Right cardiac atrium (tissue), 5 donors: ENCODE measurements at regions not wholly inside any gene's neighbourhood (a gene's known extent, or its start where the extent isn't known, plus 50 kb on each side); places are given as distances from the start of the nearest gene placed in this dataset.
A peak's percentile ranks its signal among the peaks of the same experiment; 100 is the strongest.

ENCODE experiments used
- ATAC-seq, 2 donors: fragments of 200-7000 bp; cut with Tn5 transposase; one replicate each; pipeline versions ENCODE4 v1.8.0 to v1.9.1; 2020; ENCODE audit warnings: moderate library complexity in 2 of 2, mild to moderate bottlenecking in 1 of 2
- DNase-seq, 3 donors: peaks; one replicate each; pipeline ENCODE4 v3.0.0-alpha.2; 2020
- H3K27ac ChIP-seq: one replicate; pipeline ENCODE4 v1.5.1; 2013; ENCODE audit warnings: mild to moderate bottlenecking, low read length, control low read depth, moderate library complexity
- H3K27me3 ChIP-seq: one replicate; pipeline ENCODE4 v1.6.1; 2013; ENCODE audit not compliant: control insufficient read depth, insufficient read depth
- H3K4me1 ChIP-seq: one replicate; pipeline ENCODE4 v1.6.1; 2013; ENCODE audit warnings: low read length; ENCODE audit not compliant: control insufficient read depth, insufficient read depth
- H3K4me3 ChIP-seq: one replicate; pipeline ENCODE4 v1.5.1; 2013; ENCODE audit warnings: low read length, control low read depth
- H3K9me3 ChIP-seq: one replicate; pipeline ENCODE4 v1.6.1; 2013; ENCODE audit warnings: low read length; ENCODE audit not compliant: control insufficient read depth
- WGBS: extraction: QIAGEN DNeasy Blood & Tissue Kit; methylation state at CpG from one replicate; pipeline ENCODE4 v1.1.7; 2013; 5-methylcytosine and 5-hydroxymethylcytosine counted together
- intact Hi-C, 4 donors: fragments of 100-400 bp; cut with DNase I; formaldehyde crosslinking; loops; one replicate each; pipeline versions ENCODE4 v1.11.0 to v1.14.0; 2022 to 2023
- donor health status: healthy with polysubstance abuse.
- donor health status: DM: no; HTN: yes; CAD: no.
- donor health status: DM: no; HTN: no; CAD: no.
- donor health status: DM: no; HTN: yes; CAD: no; lungs with severe emphysema.
- donor health status: DM: yes; HTN: yes; CAD: no.

DNA sequence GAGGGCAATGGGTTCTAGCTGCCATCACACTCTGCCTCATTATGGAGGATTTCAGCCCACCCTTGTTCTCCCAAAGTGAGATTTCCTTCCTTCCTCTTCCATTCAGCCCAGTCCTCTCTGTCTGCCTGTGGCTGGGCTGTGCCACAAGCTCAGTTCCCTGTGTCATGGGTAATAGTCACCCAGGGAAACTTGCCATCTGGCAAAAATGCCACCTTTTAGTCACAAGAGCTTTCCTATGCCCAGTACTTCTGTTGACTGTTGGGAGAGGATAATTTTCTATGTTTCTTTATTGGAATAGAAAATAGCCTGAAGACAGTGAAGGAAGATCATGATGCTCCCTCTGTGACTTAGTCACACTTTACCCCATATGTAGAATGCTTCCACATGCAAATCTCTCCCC, 71.4 kb downstream of the TLR4 start:
- H3K4me3 ChIP-seq: no peak overlapping the region
- ATAC-seq: no peak
- H3K9me3 ChIP-seq: no peaks in the 10 kb centered on the region
- DNase-seq: no peak
- intact Hi-C loops: loop anchor here in 1 of 4 donors (10.0 kb wide), 1 partner anchor 131 kb away; no protein-coding TSS in a partner anchor
- H3K4me1 ChIP-seq: no peaks in the 10 kb centered on the region
- H3K27me3 ChIP-seq: no peaks in the 10 kb centered on the region
- H3K27ac ChIP-seq: no peak overlapping the region

DNA sequence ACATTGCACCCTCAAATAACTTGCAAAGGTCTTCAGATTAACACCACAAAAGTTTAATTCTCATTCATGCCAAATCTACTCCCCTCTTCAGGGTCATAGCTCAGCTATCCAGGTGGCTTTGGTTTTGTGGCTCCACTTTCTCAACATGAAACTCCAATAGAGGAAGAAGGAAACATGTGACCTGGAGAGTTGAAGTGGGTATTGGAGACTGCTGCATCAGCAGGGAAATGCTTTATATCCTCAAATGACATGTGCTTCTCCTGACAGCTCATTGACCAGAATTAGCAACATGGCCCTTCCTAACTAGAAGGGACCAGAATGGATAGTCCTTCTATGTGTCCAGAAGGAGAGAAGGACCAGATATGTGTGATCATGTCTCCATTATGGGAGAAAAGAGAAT, 73.6 kb downstream of the TLR4 start:
- Histone ChIP-seq H3K27ac (no peak overlapping the region), H3K9me3 (no peaks in the 10 kb centered on the region), H3K4me3 (no peak overlapping the region), H3K27me3 (no peaks in the 10 kb centered on the region), H3K4me1 (no peaks in the 10 kb centered on the region)
- ATAC-seq: peak; percentile 53
- DNase-seq: no peak
- intact Hi-C loops: loop anchor here in 1 of 4 donors (10.0 kb wide), 1 partner anchor 133 kb away; no protein-coding TSS in a partner anchor

DNA sequence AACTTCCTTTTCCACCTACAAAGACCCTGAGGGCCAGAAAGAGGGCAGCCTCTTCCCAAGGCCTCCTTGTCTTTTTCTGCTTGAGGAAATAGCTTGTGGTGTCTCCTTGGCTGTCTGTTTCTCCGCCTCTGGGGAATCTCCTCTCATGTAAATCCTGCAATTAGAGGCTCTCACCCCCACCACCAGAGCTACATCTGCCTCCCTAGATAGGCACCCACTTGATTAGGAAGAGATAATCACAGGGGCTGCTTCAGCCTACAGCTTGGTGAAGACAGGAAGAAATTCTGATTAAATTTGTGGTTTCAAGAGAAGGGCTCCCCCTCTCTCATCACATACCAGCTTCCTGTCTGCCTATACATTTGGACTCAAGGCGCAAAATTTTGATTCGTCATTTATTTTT, 75.6 kb downstream of the TLR4 start:
- DNase-seq: no peak
- WGBS: 63% methylated on average over 3 of the region's 3 CpGs
- no peak for ATAC-seq
- H3K4me3 ChIP-seq: no peak overlapping the region
- intact Hi-C loops: loop anchor here in 2 of 4 donors (10.0 kb wide), 1 partner anchor 135 kb away; no protein-coding TSS in a partner anchor
- H3K9me3 ChIP-seq: no peaks in the 10 kb centered on the region
- no peaks in the 10 kb centered on the region for H3K27me3 ChIP-seq
- no peak overlapping the region for H3K27ac ChIP-seq
- peaks cover 2% of the 10 kb centered on the region for H3K4me1 ChIP-seq

DNA sequence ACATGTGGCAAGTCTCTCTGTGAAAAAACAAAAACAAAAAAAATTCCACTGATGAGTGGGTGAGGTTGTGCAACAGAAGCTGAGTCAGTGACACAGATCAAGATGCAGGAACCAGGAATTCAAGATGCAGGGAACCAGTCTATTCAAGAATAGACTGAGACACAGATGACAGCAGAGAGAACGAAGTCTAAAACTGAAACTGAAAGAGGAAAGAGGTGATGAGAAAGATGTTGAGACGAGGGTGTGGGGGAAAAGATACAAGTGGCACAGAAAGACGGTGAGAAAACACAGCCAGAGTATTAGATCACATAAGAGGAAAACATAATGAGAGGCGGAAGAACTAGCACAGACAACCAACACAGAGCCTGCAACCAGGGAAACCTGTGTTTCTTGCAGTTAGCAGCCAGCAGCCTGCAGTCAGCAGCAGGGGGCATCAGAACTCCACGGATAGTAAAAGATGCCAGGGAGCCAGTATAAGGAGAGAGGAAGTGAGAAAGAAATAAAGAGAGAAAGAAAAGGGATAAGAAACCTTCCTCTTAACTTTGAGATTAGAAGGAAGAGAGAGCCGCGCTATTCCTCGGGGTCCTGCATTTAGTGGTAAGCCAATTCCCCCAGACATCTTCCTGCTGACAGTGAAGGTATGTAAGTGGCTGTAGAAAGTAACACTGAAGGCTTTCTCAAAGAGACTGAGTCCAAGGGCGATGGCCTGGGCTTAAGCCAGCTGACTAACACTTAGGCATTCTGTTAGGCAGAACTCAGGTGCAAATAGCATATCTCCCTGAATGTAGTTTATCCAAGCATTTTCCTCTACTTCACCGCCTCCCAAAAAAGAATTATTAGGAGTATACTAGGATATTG, 79.0 kb downstream of the TLR4 start:
- H3K4me3 ChIP-seq: peak overlapping the region; percentile 72
- 15% methylated on average over 10 of the region's 10 CpGs for WGBS
- no peaks in the 10 kb centered on the region for H3K9me3 ChIP-seq
- H3K27ac ChIP-seq: no peak overlapping the region
- peak; percentile 93 to 96 for ATAC-seq
- peaks cover 2% of the 10 kb centered on the region for H3K4me1 ChIP-seq
- intact Hi-C loops: loop anchor here in 1 of 4 donors (10.0 kb wide), 1 partner anchor 138 kb away; no protein-coding TSS in a partner anchor
- peak; percentile 70 to 90 (median 83) for DNase-seq
- no peaks in the 10 kb centered on the region for H3K27me3 ChIP-seq

DNA sequence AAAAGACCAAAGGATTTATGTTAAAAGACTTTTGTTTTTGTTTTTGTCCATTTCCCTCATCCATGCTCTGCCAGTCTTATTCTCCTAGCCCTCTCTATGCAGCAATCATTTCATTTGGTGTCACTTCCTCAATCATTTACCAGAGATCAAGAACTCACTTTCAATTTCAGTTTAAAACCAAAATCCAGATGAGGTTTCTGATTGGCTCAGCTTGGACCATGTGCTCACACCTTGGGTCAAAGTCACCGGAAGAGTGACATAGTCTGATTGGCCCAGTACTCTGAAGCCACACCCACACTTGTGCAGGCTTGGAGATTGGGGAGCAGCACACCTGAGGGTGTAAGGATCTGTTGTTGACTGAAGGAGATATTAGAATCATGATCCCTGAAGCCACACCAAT, 79.6 kb downstream of the TLR4 start:
- H3K4me3 ChIP-seq: no peak overlapping the region
- no peaks in the 10 kb centered on the region for H3K27me3 ChIP-seq
- H3K4me1 ChIP-seq: peaks cover 2% of the 10 kb centered on the region
- no peak for DNase-seq
- peak; percentile 19 to 44 for ATAC-seq
- WGBS: 68% methylated on average over 1 of the region's 1 CpG
- no peaks in the 10 kb centered on the region for H3K9me3 ChIP-seq
- H3K27ac ChIP-seq: no peak overlapping the region
- intact Hi-C loops: loop anchor here in 1 of 4 donors (10.0 kb wide), 1 partner anchor 139 kb away; no protein-coding TSS in a partner anchor

DNA sequence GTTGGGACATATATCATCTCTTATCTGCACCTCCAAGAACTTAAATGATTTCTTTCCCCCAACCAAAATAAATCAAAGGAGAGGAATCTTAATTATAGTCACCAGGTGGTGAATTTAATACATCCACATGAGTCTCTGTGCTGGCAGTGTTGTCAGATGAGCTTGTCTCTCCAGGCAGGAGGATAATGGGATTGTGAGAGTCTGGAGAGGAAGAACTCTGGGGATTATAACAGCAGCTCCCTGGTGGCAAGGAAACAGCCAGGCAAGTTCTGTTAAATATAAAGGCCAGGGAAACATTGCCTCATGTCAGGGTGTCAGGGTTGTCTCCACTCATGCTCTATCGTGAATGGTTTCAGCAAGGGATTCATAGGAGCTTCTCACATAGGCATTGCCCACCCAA, 80.8 kb downstream of the TLR4 start:
- WGBS: 55% methylated on average over 1 of the region's 1 CpG
- no peak overlapping the region for H3K4me3 ChIP-seq

DNA sequence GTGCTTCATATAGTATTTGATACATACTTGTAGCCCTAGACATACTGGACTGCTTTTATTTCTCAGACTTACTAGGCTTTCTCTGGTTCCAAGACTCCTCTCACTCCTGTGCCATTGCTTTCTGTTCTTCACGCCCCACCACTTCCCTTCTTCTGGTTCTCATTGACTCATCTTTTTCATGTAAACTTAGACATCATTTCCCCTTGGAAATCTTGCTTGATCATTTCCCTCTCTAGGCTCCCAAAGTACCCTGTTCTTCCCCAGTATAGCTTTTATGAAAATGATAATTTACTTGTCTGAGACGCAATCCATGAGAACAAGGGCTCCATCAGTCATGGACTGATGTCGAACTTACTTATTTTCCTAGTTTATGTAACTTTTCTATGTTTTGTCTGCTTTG, 83.5 kb downstream of the TLR4 start:
- Histone ChIP-seq H3K27me3 (no peaks in the 10 kb centered on the region), H3K4me3 (no peak overlapping the region), H3K9me3 (no peaks in the 10 kb centered on the region), H3K4me1 (peaks cover 2% of the 10 kb centered on the region), H3K27ac (no peak overlapping the region)
- WGBS: 82% methylated on average over 3 of the region's 3 CpGs
- intact Hi-C loops: loop anchor here in 1 of 4 donors (10.0 kb wide), 1 partner anchor 143 kb away; no protein-coding TSS in a partner anchor
- ATAC-seq (no peak), DNase-seq (no peak)

More for the DNA sequence above, 80.8 kb downstream of the TLR4 start:
- Histone ChIP-seq H3K9me3 (no peaks in the 10 kb centered on the region), H3K4me1 (peaks cover 2% of the 10 kb centered on the region), H3K27me3 (no peaks in the 10 kb centered on the region), H3K27ac (no peak overlapping the region)
- intact Hi-C loops: loop anchor here in 1 of 4 donors (10.0 kb wide), 1 partner anchor 140 kb away; no protein-coding TSS in a partner anchor
- no peak for ATAC-seq
- DNase-seq: no peak

DNA sequence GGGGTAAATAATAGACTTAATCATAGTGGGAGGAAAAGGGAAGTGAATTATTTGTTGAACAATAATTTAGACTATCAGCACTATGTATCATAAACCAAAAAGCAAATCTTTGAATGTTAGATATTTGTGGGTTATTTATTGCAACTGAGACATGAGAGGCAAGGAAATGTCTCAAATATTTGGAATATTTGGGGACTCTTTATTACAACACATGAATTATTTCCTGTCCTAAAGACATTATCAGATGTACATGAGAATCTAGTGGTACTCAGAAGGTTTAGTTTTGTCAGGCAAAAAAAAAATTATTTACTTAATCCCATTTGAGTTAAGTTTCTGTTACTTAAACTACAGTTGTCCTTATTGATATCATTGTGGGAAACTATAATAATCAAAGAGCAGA, 91.1 kb downstream of the TLR4 start:
- Histone ChIP-seq H3K4me1 (no peaks in the 10 kb centered on the region), H3K9me3 (no peaks in the 10 kb centered on the region), H3K4me3 (no peak overlapping the region), H3K27me3 (no peaks in the 10 kb centered on the region), H3K27ac (no peak overlapping the region)
- no peak for DNase-seq
- no peak for ATAC-seq
- intact Hi-C loops: no loop called here

DNA sequence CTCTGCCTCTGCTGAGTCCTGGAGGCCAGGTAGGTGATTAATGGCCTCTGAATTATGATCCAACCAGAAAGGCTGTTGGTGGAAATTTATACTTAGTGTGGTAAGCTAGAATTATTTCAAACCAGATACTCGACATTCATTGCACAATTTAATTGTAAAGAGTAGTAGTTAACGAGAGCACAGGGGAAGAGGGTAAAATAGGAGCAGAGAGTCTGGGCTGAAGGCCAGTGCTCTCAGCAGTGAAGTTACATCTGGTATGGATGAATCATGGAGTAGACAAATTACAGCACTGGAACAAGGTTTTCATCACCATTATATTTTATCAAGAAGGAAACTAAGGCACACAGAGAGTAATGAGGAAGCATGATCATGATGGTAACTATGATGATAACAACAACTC, 92.5 kb downstream of the TLR4 start:
- no peaks in the 10 kb centered on the region for H3K9me3 ChIP-seq
- no peaks in the 10 kb centered on the region for H3K27me3 ChIP-seq
- 65% methylated on average over 2 of the region's 2 CpGs for WGBS
- DNase-seq (no peak), ATAC-seq (no peak)
- H3K4me3 ChIP-seq: no peak overlapping the region
- intact Hi-C loops: no loop called here
- H3K4me1 ChIP-seq: no peaks in the 10 kb centered on the region
- no peak overlapping the region for H3K27ac ChIP-seq

DNA sequence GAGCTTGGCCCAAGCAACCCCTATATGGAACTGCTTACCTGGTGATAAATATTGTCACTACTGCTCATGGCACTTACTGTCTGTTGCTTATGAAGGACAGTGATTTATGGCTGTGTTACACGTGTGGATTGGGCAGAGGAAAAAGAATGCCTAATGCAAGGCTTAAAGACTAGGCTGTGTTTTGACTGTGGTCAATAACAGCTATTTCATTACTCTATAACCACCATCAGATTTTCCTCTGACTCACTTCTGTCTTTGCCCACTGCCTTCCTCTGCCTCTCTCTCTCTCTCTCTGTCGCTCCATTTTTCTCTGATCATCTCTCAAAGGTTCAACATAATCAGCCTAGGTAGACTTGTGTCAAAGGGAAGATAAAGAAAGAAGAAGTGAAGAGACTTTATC, 96.2 kb downstream of the TLR4 start:
- intact Hi-C loops: no loop called here
- ATAC-seq: no peak
- no peak for DNase-seq
- Histone ChIP-seq H3K4me3 (no peak overlapping the region), H3K27me3 (no peaks in the 10 kb centered on the region), H3K27ac (no peak overlapping the region), H3K4me1 (no peaks in the 10 kb centered on the region), H3K9me3 (no peaks in the 10 kb centered on the region)
- 74% methylated on average over 2 of the region's 2 CpGs for WGBS

DNA sequence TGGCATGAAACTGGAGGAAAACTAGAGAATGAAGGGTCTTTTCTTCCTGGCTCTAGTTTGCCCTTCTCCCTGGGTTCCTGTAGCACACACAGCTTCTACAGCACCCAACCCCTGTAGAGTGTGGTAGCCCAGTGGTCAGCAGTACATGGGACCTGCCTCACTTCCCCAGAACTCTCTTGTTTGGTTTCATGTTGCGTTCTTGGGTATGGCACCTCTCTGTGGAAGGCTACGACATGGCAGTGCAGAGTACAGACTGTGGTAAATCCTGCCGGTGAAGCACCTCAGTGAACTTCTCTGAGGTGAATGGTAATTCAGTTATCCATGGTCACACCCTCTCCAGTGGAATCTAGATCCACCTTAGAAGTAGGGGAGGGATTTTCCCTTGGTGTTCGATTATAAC, 105.5 kb downstream of the TLR4 start:
- intact Hi-C loops: no loop called here
- WGBS: 88% methylated on average over 4 of the region's 4 CpGs
- Histone ChIP-seq H3K4me3 (no peak overlapping the region), H3K27me3 (no peaks in the 10 kb centered on the region), H3K27ac (no peak overlapping the region), H3K9me3 (no peaks in the 10 kb centered on the region), H3K4me1 (no peaks in the 10 kb centered on the region)
- DNase-seq (no peak), ATAC-seq (no peak)
